Neural cell (in vitro differentiated cells): ENCODE measurements at regions not wholly inside any gene's neighbourhood (a gene's known extent, or its start where the extent isn't known, plus 50 kb on each side); places are given as distances from the start of the nearest gene placed in this dataset.

ENCODE experiments used
- H2AFZ ChIP-seq: fragments of 200-600, 300-800 bp; sonication (generic), shearing (Covaris generic); 2 replicates; pipeline ENCODE4 v1.6.0; 2014; ENCODE audit warnings: low read depth, mild to moderate bottlenecking, antibody characterized with exemption, low read length, moderate library complexity
- H3F3A ChIP-seq: fragments of 200-600 bp; shearing (Covaris generic); 2 replicates; pipeline ENCODE4 v1.6.1; 2016; ENCODE audit warnings: mild to moderate bottlenecking, moderate library complexity, mixed read lengths, antibody characterized with exemption, low read length; ENCODE audit not compliant: insufficient read depth, poor library complexity, severe bottlenecking
- H3K27ac ChIP-seq: fragments of 200-600, 300-800 bp; sonication (generic), shearing (Covaris generic); 2 replicates; pipeline ENCODE4 v1.5.1; 2014; ENCODE audit warnings: mild to moderate bottlenecking, low read length, moderate library complexity
- H3K27me3 ChIP-seq: fragments of 300-800, 200-600 bp; sonication (generic), shearing (Covaris generic); 2 replicates; pipeline ENCODE4 v1.6.0; 2014; ENCODE audit warnings: mild to moderate bottlenecking, low read depth, low read length, moderate library complexity; ENCODE audit not compliant: insufficient read depth
- H3K36me3 ChIP-seq: fragments of 300-800, 200-600 bp; sonication (generic), shearing (Covaris generic); 2 replicates; pipeline ENCODE4 v1.5.1; 2014; ENCODE audit warnings: mild to moderate bottlenecking, antibody characterized with exemption, low read length, moderate library complexity; ENCODE audit not compliant: insufficient read depth
- H3K4me2 ChIP-seq: fragments of 300-800, 200-600 bp; sonication (generic), shearing (Covaris generic); 2 replicates; pipeline ENCODE4 v1.6.0; 2014; ENCODE audit warnings: mild to moderate bottlenecking, low read length
- H3K4me3 ChIP-seq: fragments of 300-800, 200-600 bp; sonication (generic), shearing (Covaris generic); 2 replicates; pipeline ENCODE4 v1.5.1; 2014; ENCODE audit warnings: mild to moderate bottlenecking, low read length, moderate library complexity
- H3K79me2 ChIP-seq: fragments of 200-600 bp; shearing (Covaris generic); replicated peaks from 2 replicates; pipeline ENCODE4 v1.6.0; 2014; ENCODE audit warnings: mild to moderate bottlenecking, low read length, moderate library complexity; ENCODE audit not compliant: insufficient read depth
- H3K9ac ChIP-seq: fragments of 300-800, 200-600 bp; sonication (generic), shearing (Covaris generic); 2 replicates; pipeline ENCODE4 v1.6.1; 2016; ENCODE audit warnings: mild to moderate bottlenecking, low read length, mixed read lengths
- H3K9me2 ChIP-seq: fragments of 200-600 bp; shearing (Covaris generic); 2 replicates; pipeline ENCODE4 v1.6.1; 2016; ENCODE audit warnings: mild to moderate bottlenecking, low read length, mixed read lengths; ENCODE audit not compliant: insufficient read depth
- H3K9me3 ChIP-seq: fragments of 200-600, 300-800 bp; sonication (generic), shearing (Covaris generic); 2 replicates; pipeline ENCODE4 v1.6.1; 2016; ENCODE audit warnings: mild to moderate bottlenecking, mixed run types, low read length, moderate library complexity, mixed read lengths
- H4K20me1 ChIP-seq: fragments of 200-600 bp; shearing (Covaris generic); 2 replicates; pipeline ENCODE4 v1.6.1; 2016; ENCODE audit warnings: mild to moderate bottlenecking, mixed run types; ENCODE audit not compliant: insufficient read depth
- EP300 ChIP-seq: fragments of 450-650 bp; conservative IDR thresholded peaks from 2 replicates; pipeline ENCODE4 v1.6.1; 2014; ENCODE audit warnings: antibody characterized with exemption, mild to moderate bottlenecking, moderate library complexity; ENCODE audit not compliant: poor library complexity, severe bottlenecking
- EZH2 ChIP-seq: fragments of 200-600, 300-800 bp; shearing (Covaris generic), sonication (generic); IDR thresholded peaks from 2 replicates; pipeline ENCODE4 v1.6.1; 2014; ENCODE audit warnings: antibody characterized with exemption, low read length, borderline replicate concordance, mild to moderate bottlenecking; ENCODE audit not compliant: insufficient read depth, poor library complexity, severe bottlenecking
- MXI1 ChIP-seq: fragments of 450-650 bp; conservative IDR thresholded peaks from 2 replicates; pipeline ENCODE4 v1.6.1; 2014; ENCODE audit warnings: antibody characterized with exemption, mild to moderate bottlenecking; ENCODE audit not compliant: poor library complexity, severe bottlenecking
- POLR2AphosphoS5 ChIP-seq: IDR thresholded peaks from 2 replicates; pipeline ENCODE4 v1.6.1; 2012
- RAD21 ChIP-seq: fragments of 450-650 bp; conservative IDR thresholded peaks from 2 replicates; pipeline ENCODE4 v1.6.1; 2014; ENCODE audit warnings: antibody characterized with exemption, mild to moderate bottlenecking, moderate library complexity
- SMC3 ChIP-seq: fragments of 450-650 bp; conservative IDR thresholded peaks from 2 replicates; pipeline ENCODE4 v1.6.1; 2014; ENCODE audit warnings: antibody characterized with exemption, mild to moderate bottlenecking, moderate library complexity; ENCODE audit not compliant: poor library complexity
- TAF1 ChIP-seq: IDR thresholded peaks from 2 replicates; pipeline ENCODE4 v1.6.1; 2012; ENCODE audit warnings: low read depth
- TF ChIP-seq, protein P1 (sequence below): IDR thresholded peaks from 2 replicates; pipeline ENCODE4 v1.6.1; 2012; ENCODE audit warnings: borderline replicate concordance
- TF ChIP-seq, protein P2 (sequence below): fragments of 450-650 bp; IDR thresholded peaks from 2 replicates; pipeline ENCODE4 v1.5.1; 2014; ENCODE audit warnings: antibody characterized with exemption, mild to moderate bottlenecking, moderate library complexity; ENCODE audit not compliant: poor library complexity, severe bottlenecking

DNA sequence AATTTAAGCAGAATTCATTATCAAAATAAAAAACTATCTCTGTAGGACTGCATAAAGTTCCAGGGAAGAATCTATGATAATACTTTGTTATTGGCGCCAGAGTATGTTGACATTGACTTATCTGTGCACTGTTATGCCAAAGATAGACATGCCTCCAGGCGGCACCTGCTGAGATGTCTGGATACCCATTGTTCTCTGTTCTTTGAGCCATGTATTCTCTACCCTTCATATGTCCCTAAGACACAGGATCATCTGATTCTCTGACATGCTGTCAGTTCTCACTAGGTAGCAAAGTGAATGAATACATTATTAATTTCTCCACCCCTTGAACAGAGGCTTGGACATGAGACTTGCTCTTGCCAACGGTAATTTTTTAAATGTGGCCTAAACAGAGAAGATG lies 517.8 kb upstream of the SLITRK5 start:
- Histone ChIP-seq H3K9me2 (no peaks in the 10 kb centered on the region), H3K27ac (no peak overlapping the region), H3K36me3 (no peaks in the 10 kb centered on the region), H3K27me3 (no peaks in the 10 kb centered on the region), H3F3A (no peaks in the 10 kb centered on the region), H3K9me3 (no peaks in the 10 kb centered on the region), H2AFZ (no peak overlapping the region), H3K4me3 (no peak overlapping the region), H3K79me2 (no peaks in the 10 kb centered on the region), H3K9ac (no peak overlapping the region), H3K4me2 (no peak overlapping the region), H4K20me1 (no peaks in the 10 kb centered on the region)
- TF ChIP-seq POLR2AphosphoS5: peak; percentile 54
- no peak for TF ChIP-seq RAD21
- TF ChIP-seq EP300: peak; percentile 94

DNA sequence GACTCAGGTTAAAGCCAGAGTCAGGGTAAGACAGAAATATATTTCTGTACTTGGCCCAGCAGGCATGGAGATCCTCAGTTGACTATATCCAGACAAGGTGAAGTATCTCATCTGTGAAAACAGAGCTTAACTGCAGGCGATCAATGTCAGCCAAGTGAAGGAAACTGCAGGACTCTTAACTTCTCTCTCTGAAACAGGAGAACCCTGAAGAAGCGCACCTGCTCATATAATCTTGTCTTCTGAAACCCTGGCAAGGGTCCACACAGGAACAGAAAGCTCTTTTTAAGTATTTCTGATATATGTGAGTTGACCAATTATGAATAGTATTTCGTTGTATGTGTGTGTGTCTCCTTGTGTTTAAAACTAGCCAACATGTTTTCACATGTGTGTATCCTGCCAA lies 504.8 kb upstream of the SLITRK5 start:
- no peak overlapping the region for H3K4me3 ChIP-seq
- H3K9me2 ChIP-seq: no peaks in the 10 kb centered on the region
- H3K9me3 ChIP-seq: no peaks in the 10 kb centered on the region
- H3F3A ChIP-seq: no peaks in the 10 kb centered on the region
- H4K20me1 ChIP-seq: no peaks in the 10 kb centered on the region
- H3K9ac ChIP-seq: no peak overlapping the region
- H3K36me3 ChIP-seq: no peaks in the 10 kb centered on the region
- no peak overlapping the region for H2AFZ ChIP-seq
- H3K79me2 ChIP-seq: no peaks in the 10 kb centered on the region
- no peak overlapping the region for H3K4me2 ChIP-seq
- TF ChIP-seq, protein P1, sequence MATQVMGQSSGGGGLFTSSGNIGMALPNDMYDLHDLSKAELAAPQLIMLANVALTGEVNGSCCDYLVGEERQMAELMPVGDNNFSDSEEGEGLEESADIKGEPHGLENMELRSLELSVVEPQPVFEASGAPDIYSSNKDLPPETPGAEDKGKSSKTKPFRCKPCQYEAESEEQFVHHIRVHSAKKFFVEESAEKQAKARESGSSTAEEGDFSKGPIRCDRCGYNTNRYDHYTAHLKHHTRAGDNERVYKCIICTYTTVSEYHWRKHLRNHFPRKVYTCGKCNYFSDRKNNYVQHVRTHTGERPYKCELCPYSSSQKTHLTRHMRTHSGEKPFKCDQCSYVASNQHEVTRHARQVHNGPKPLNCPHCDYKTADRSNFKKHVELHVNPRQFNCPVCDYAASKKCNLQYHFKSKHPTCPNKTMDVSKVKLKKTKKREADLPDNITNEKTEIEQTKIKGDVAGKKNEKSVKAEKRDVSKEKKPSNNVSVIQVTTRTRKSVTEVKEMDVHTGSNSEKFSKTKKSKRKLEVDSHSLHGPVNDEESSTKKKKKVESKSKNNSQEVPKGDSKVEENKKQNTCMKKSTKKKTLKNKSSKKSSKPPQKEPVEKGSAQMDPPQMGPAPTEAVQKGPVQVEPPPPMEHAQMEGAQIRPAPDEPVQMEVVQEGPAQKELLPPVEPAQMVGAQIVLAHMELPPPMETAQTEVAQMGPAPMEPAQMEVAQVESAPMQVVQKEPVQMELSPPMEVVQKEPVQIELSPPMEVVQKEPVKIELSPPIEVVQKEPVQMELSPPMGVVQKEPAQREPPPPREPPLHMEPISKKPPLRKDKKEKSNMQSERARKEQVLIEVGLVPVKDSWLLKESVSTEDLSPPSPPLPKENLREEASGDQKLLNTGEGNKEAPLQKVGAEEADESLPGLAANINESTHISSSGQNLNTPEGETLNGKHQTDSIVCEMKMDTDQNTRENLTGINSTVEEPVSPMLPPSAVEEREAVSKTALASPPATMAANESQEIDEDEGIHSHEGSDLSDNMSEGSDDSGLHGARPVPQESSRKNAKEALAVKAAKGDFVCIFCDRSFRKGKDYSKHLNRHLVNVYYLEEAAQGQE: no peak
- TF ChIP-seq POLR2AphosphoS5 (no peak), EP300 (no peak), SMC3 (no peak), EZH2 (no peak), RAD21 (no peak)
- H3K27me3 ChIP-seq: no peaks in the 10 kb centered on the region
- no peak overlapping the region for H3K27ac ChIP-seq

DNA sequence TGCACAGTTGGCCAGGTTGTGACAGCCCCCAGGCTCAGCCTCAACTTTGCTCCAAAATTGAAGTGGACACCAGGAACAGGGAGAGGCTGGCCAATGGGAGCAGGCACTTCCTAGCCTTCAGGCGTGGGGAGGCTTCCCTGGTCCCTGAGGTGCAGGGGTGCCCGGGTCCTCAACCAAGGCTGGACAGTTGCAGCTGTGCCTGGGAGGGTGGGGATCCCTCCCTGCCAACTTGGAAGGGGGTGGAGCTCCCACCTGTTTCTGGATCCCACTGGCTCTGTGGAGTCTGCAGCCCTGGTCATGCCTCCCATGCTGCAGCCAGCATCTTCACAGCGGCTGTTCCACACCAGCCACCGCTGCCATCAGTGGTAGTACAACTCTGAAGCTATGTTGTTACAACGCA lies 502.8 kb upstream of the SLITRK5 start:
- Histone ChIP-seq H3K79me2 (no peaks in the 10 kb centered on the region), H3K9me2 (no peaks in the 10 kb centered on the region), H3K27me3 (no peaks in the 10 kb centered on the region), H3F3A (no peaks in the 10 kb centered on the region), H4K20me1 (no peaks in the 10 kb centered on the region), H2AFZ (no peak overlapping the region), H3K4me3 (no peak overlapping the region), H3K4me2 (no peak overlapping the region), H3K27ac (no peak overlapping the region), H3K9ac (no peak overlapping the region), H3K9me3 (no peaks in the 10 kb centered on the region), H3K36me3 (no peaks in the 10 kb centered on the region)
- TF ChIP-seq RAD21 (no peak), TAF1 (no peak), EP300 (no peak), SMC3 (no peak), EZH2 (no peak), POLR2AphosphoS5 (no peak), MXI1 (no peak)
- TF ChIP-seq, protein P2, sequence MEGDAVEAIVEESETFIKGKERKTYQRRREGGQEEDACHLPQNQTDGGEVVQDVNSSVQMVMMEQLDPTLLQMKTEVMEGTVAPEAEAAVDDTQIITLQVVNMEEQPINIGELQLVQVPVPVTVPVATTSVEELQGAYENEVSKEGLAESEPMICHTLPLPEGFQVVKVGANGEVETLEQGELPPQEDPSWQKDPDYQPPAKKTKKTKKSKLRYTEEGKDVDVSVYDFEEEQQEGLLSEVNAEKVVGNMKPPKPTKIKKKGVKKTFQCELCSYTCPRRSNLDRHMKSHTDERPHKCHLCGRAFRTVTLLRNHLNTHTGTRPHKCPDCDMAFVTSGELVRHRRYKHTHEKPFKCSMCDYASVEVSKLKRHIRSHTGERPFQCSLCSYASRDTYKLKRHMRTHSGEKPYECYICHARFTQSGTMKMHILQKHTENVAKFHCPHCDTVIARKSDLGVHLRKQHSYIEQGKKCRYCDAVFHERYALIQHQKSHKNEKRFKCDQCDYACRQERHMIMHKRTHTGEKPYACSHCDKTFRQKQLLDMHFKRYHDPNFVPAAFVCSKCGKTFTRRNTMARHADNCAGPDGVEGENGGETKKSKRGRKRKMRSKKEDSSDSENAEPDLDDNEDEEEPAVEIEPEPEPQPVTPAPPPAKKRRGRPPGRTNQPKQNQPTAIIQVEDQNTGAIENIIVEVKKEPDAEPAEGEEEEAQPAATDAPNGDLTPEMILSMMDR: no peak
- TF ChIP-seq, protein P1: no peak
